ENCODE measurements at regions not wholly inside any gene's neighbourhood (a gene's known extent, or its start where the extent isn't known, plus 50 kb on each side); places are given as distances from the start of the nearest gene placed in this dataset.

GRCh38 chr6:80667006-80667405, 560.5 kb downstream of the BCKDHB start:
- peaks cover 7% of the 10 kb centered on the region for H3K4me1 Mint-ChIP-seq (ENCODE audit: low read depth)
- H3K27me3 Mint-ChIP-seq (ENCODE audit: insufficient read depth): no peaks in the 10 kb centered on the region
- no peaks in the 10 kb centered on the region for H3K9me3 Mint-ChIP-seq
- no peak overlapping the region for H3K27ac Mint-ChIP-seq
- TF ChIP-seq, protein P1, sequence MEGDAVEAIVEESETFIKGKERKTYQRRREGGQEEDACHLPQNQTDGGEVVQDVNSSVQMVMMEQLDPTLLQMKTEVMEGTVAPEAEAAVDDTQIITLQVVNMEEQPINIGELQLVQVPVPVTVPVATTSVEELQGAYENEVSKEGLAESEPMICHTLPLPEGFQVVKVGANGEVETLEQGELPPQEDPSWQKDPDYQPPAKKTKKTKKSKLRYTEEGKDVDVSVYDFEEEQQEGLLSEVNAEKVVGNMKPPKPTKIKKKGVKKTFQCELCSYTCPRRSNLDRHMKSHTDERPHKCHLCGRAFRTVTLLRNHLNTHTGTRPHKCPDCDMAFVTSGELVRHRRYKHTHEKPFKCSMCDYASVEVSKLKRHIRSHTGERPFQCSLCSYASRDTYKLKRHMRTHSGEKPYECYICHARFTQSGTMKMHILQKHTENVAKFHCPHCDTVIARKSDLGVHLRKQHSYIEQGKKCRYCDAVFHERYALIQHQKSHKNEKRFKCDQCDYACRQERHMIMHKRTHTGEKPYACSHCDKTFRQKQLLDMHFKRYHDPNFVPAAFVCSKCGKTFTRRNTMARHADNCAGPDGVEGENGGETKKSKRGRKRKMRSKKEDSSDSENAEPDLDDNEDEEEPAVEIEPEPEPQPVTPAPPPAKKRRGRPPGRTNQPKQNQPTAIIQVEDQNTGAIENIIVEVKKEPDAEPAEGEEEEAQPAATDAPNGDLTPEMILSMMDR (IDR thresholded peaks at IDR 0.05): no peak
- H3K36me3 Mint-ChIP-seq (ENCODE audit: low read depth): no peaks in the 10 kb centered on the region
- DNase-seq: no peak
- H3K4me3 Mint-ChIP-seq: no peak overlapping the region

DNA sequence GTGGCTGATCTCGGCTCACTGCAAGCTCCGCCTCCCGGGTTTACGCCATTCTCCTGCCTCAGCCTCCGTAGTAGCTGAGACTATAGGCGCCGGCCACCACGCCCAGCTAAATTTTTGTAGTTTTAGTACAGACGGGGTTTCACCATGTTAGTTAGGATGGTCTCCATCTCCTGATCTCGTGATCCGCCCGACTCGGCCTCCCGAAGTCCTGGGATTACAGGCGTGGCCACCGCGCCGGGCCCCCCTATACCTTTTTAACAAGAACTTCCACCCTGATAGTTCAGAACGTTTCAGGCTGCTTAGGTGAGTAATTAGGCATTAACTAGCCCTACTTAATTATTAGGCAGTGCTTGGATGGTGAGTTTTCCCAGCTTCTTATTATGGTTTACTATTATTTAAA, 552.5 kb downstream of the BCKDHB start:
- peaks cover 17% of the 10 kb centered on the region for H3K4me1 Mint-ChIP-seq (ENCODE audit: low read depth)
- TF ChIP-seq, protein P1 (IDR thresholded peaks at IDR 0.05): no peak
- no peaks in the 10 kb centered on the region for H3K9me3 Mint-ChIP-seq
- H3K36me3 Mint-ChIP-seq (ENCODE audit: low read depth): no peaks in the 10 kb centered on the region
- no peaks in the 10 kb centered on the region for H3K27me3 Mint-ChIP-seq (ENCODE audit: insufficient read depth)
- H3K27ac Mint-ChIP-seq: no peak overlapping the region
- DNase-seq: no peak
- H3K4me3 Mint-ChIP-seq: no peak overlapping the region

DNA sequence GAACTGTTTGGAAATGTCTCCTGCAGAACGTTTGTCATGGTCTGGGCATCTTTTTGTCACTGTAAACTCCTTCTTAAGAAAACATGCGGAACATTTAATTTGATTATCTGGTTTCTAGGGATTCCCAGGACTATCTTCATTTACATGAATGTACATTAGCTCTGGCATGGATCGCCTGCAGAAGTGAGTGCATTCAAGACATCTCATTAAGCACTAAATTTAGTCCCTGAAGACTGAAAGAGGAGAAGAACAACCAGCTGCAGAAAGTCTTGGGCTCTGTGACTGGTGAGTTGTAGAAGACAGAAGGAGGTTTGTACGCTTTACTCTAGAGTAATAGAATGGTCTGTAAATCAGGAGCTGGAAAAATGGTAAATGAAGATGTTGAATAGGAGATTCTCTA, 540.7 kb downstream of the BCKDHB start:
- Mint-ChIP-seq H3K9me3 (peaks cover 19% of the 10 kb centered on the region), H3K4me3 (no peak overlapping the region), H3K36me3 (ENCODE audit: low read depth) (peaks cover 17% of the 10 kb centered on the region), H3K4me1 (ENCODE audit: low read depth) (peaks cover 18% of the 10 kb centered on the region), H3K27me3 (ENCODE audit: insufficient read depth) (no peaks in the 10 kb centered on the region; the same call in 1 of the 2 replicates), H3K27ac (no peak overlapping the region)
- no peak for DNase-seq
- TF ChIP-seq, protein P1 (IDR thresholded peaks at IDR 0.05): no peak

- TF ChIP-seq, protein P1 (IDR thresholded peaks at IDR 0.05): no peak
- Mint-ChIP-seq H3K27ac (no peak overlapping the region), H3K27me3 (ENCODE audit: insufficient read depth) (no peaks in the 10 kb centered on the region; the same call in 1 of the 2 replicates), H3K36me3 (ENCODE audit: low read depth) (peaks cover 17% of the 10 kb centered on the region), H3K4me1 (ENCODE audit: low read depth) (peaks cover 42% of the 10 kb centered on the region), H3K9me3 (peaks cover 19% of the 10 kb centered on the region), H3K4me3 (no peak overlapping the region)
- no peak for DNase-seq
Measured at GRCh38 chr6:80643881-80644280, 537.4 kb downstream of the BCKDHB start.

- H3K4me1 Mint-ChIP-seq (ENCODE audit: low read depth): peaks cover 56% of the 10 kb centered on the region
- H3K27me3 Mint-ChIP-seq (ENCODE audit: insufficient read depth): no peaks in the 10 kb centered on the region; the same call in 1 of the 2 replicates
- peak overlapping the region; percentile 90 for H3K27ac Mint-ChIP-seq
- TF ChIP-seq, protein P1 (IDR thresholded peaks at IDR 0.05): no peak
- H3K9me3 Mint-ChIP-seq: peaks cover 19% of the 10 kb centered on the region
- peaks cover 17% of the 10 kb centered on the region for H3K36me3 Mint-ChIP-seq (ENCODE audit: low read depth)
- H3K4me3 Mint-ChIP-seq: peak overlapping the region; percentile 2
- DNase-seq: peak; percentile 79
Measured at GRCh38 chr6:80642452-80642851, 536.0 kb downstream of the BCKDHB start.

DNA sequence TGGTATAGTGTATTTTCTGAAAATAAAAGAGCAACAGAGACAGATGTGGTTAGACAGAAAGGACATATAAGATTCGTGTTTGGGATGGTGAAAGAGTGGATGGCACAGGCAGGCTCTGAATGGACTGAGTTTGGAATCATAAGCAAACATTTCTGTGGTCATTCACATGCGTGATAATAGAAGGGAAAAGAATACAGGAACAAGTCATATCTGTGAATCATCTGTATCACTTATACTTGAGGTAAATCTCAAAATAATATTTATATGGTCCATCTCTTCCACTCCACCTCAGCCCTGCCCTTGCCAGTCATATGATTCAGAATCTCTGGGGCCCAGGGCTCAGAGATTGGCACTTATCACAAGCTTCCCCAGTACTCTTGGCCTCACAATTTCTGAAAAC, 535.1 kb downstream of the BCKDHB start:
- Mint-ChIP-seq H3K36me3 (ENCODE audit: low read depth) (peaks cover 17% of the 10 kb centered on the region), H3K27ac (peak overlapping the region; percentile 90), H3K9me3 (peaks cover 19% of the 10 kb centered on the region), H3K4me1 (ENCODE audit: low read depth) (peaks cover 65% of the 10 kb centered on the region), H3K4me3 (peak overlapping the region; percentile 2; the same call in 1 of the 2 replicates), H3K27me3 (ENCODE audit: insufficient read depth) (no peaks in the 10 kb centered on the region; the same call in 1 of the 2 replicates)
- peak; percentile 60 for DNase-seq
- TF ChIP-seq, protein P1 (IDR thresholded peaks at IDR 0.05): no peak
